HEK293 (cell line): ENCODE measurements at regions not wholly inside any gene's neighbourhood (a gene's known extent, or its start where the extent isn't known, plus 50 kb on each side); places are given as distances from the start of the nearest gene placed in this dataset.

Source experiments
- CTCF ChIP-seq: fragments of 450-650 bp; formaldehyde crosslinking; IDR thresholded peaks from 2 replicates; pipeline ENCODE4 v1.5.1; 2016; ENCODE audit warnings: missing biosample characterization, missing genetic modification characterization
- GLI4 ChIP-seq: fragments of 450-650 bp; formaldehyde crosslinking; IDR thresholded peaks from 2 replicates; pipeline ENCODE4 v1.5.1; 2016; ENCODE audit warnings: missing biosample characterization, missing genetic modification characterization
- YY1 ChIP-seq: fragments of 450-650 bp; formaldehyde crosslinking; IDR thresholded peaks from 2 replicates; pipeline ENCODE4 v1.5.1; 2018; ENCODE audit warnings: missing biosample characterization, missing genetic modification characterization
- ZBTB7A ChIP-seq: fragments of 450-650 bp; formaldehyde crosslinking; IDR thresholded peaks from 2 replicates; pipeline ENCODE4 v1.5.1; 2016; ENCODE audit warnings: low read depth, missing biosample characterization, missing genetic modification characterization
- ZFP37 ChIP-seq: fragments of 450-650 bp; formaldehyde crosslinking; IDR thresholded peaks from 2 replicates; pipeline ENCODE4 v1.5.1; 2016; ENCODE audit warnings: missing biosample characterization, missing genetic modification characterization
- ZNF341 ChIP-seq: fragments of 450-650 bp; formaldehyde crosslinking; IDR thresholded peaks from 2 replicates; pipeline ENCODE4; 2016; ENCODE audit warnings: low read depth, missing biosample characterization, missing genetic modification characterization
- ZNF416 ChIP-seq: fragments of 450-650 bp; formaldehyde crosslinking; IDR thresholded peaks from 2 replicates; pipeline ENCODE4 v1.5.1; 2016; ENCODE audit warnings: missing biosample characterization, missing genetic modification characterization
- ZNF426 ChIP-seq: fragments of 450-650 bp; formaldehyde crosslinking; IDR thresholded peaks from 2 replicates; pipeline ENCODE4 v1.5.1; 2017; ENCODE audit warnings: missing biosample characterization, missing genetic modification characterization, mild to moderate bottlenecking, inconsistent platforms, moderate library complexity
- ZNF561 ChIP-seq: fragments of 450-650 bp; IDR thresholded peaks from 2 replicates; pipeline ENCODE4 v1.5.1; 2018; ENCODE audit warnings: missing biosample characterization, missing genetic modification characterization, borderline replicate concordance
- TF ChIP-seq, protein P1 (sequence below): fragments of 450-650 bp; formaldehyde crosslinking; conservative IDR thresholded peaks from 2 replicates; pipeline ENCODE4 v1.5.1; 2016; ENCODE audit warnings: low read depth, missing biosample characterization, missing genetic modification characterization

DNA sequence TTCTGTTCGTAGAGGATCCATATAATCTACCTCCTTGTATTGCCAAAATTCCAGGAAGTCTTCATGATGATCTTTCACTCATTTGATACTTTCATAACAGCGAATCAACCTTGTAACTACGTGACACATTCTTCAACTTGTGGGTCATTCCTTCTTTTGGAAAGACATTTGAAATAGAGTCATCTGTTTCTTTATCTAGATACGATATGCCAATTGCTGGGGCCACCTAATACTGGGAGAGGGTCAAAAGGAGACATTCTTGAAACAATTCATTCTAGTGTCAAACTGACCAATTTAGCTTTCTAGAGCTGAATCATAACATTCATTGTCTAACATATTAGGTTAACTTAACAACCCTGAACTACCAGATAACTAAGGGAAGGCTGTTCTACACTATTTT lies 62.9 kb upstream of the SMAD1 start:
- no peak for TF ChIP-seq ZBTB7A (tag by site-specific recombination)
- no peak for TF ChIP-seq YY1 (tag by site-specific recombination)
- no peak for TF ChIP-seq CTCF (tag by site-specific recombination)
- TF ChIP-seq ZNF341 (tag by site-specific recombination) = no peak
- TF ChIP-seq ZFP37 (tag by site-specific recombination) = no peak
- no peak for TF ChIP-seq ZNF426
- TF ChIP-seq, protein P1, sequence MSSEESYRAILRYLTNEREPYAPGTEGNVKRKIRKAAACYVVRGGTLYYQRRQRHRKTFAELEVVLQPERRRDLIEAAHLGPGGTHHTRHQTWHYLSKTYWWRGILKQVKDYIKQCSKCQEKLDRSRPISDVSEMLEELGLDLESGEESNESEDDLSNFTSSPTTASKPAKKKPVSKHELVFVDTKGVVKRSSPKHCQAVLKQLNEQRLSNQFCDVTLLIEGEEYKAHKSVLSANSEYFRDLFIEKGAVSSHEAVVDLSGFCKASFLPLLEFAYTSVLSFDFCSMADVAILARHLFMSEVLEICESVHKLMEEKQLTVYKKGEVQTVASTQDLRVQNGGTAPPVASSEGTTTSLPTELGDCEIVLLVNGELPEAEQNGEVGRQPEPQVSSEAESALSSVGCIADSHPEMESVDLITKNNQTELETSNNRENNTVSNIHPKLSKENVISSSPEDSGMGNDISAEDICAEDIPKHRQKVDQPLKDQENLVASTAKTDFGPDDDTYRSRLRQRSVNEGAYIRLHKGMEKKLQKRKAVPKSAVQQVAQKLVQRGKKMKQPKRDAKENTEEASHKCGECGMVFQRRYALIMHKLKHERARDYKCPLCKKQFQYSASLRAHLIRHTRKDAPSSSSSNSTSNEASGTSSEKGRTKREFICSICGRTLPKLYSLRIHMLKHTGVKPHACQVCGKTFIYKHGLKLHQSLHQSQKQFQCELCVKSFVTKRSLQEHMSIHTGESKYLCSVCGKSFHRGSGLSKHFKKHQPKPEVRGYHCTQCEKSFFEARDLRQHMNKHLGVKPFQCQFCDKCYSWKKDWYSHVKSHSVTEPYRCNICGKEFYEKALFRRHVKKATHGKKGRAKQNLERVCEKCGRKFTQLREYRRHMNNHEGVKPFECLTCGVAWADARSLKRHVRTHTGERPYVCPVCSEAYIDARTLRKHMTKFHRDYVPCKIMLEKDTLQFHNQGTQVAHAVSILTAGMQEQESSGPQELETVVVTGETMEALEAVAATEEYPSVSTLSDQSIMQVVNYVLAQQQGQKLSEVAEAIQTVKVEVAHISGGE (tag by site-specific recombination) = no peak
- no peak for TF ChIP-seq ZNF561 (tag by site-specific recombination)
- TF ChIP-seq ZNF416 = no peak
- no peak for TF ChIP-seq GLI4 (tag by site-specific recombination)
